HL-60 (cell line): ENCODE measurements at regions not wholly inside any gene's neighbourhood (a gene's known extent, or its start where the extent isn't known, plus 50 kb on each side); places are given as distances from the start of the nearest gene placed in this dataset.

Source experiments
- DNase-seq, 2 experiments: peaks; one replicate each; pipeline ENCODE4 v3.0.0-alpha.2; 2010 to 2020; ENCODE audit warnings: low read depth in 1 of 2, low spot score in 1 of 2
- H3K27ac ChIP-seq: fragments of 250-450 bp; sonication (Bioruptor Pico); replicated peaks from 2 replicates; pipeline ENCODE4 v1.5.1; 2020; ENCODE audit warnings: mild to moderate bottlenecking, moderate library complexity
- H3K27me3 ChIP-seq: fragments of 250-450 bp; sonication (Bioruptor Pico); 2 replicates; pipeline ENCODE4 v1.5.1; 2021; ENCODE audit warnings: mild to moderate bottlenecking, moderate library complexity; ENCODE audit not compliant: insufficient read depth, poor library complexity, severe bottlenecking
- H3K4me3 ChIP-seq: replicated peaks from 2 replicates; pipeline ENCODE4 v1.5.1; 2011; ENCODE audit warnings: mild to moderate bottlenecking, control low read depth, low read length; ENCODE audit not compliant: insufficient read depth
- CTCF ChIP-seq: IDR thresholded peaks from one replicate; pipeline ENCODE4 v1.5.1; 2011; ENCODE audit warnings: low read length, control low read depth, inconsistent platforms; ENCODE audit not compliant: insufficient read depth
- GABPA ChIP-seq: IDR thresholded peaks from 2 replicates; pipeline ENCODE4 v1.6.1; 2012; ENCODE audit warnings: low read depth
- POLR2AphosphoS5 ChIP-seq: IDR thresholded peaks from 2 replicates; pipeline ENCODE4 v1.6.1; 2012; ENCODE audit warnings: low read depth
- REST ChIP-seq: IDR thresholded peaks from 2 replicates; pipeline ENCODE4 v1.6.1; 2012; ENCODE audit warnings: low read depth; ENCODE audit not compliant: insufficient replicate concordance
- SPI1 ChIP-seq: IDR thresholded peaks from 2 replicates; pipeline ENCODE4 v1.6.1; 2012; ENCODE audit warnings: low read depth, mild to moderate bottlenecking, borderline replicate concordance

DNA sequence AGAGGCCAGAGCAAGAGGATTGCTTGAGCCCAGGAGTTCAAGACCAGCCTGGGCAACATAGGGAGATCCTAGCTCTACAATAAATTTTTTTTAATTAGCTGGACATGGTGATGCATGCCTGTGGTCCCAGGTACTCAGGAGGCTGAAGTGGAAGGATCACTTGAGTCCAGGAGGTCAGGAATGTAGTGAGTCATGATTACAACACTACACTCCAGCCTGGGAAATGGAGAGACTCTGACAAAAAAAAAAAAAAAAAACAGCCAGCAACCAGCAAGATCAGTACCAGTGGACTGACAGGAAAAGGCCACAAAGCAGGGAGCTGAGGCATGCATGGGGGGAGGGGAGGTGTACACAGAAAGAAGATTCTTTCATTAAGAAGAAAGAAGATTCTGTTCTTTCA is 52.7 kb upstream of the RFXAP start:
- Histone ChIP-seq H3K27me3 (no peaks in the 10 kb centered on the region), H3K27ac (no peak overlapping the region), H3K4me3 (no peak overlapping the region)
- TF ChIP-seq REST (no peak), SPI1 (no peak), CTCF (no peak), POLR2AphosphoS5 (no peak), GABPA (no peak)
- DNase-seq, result no peak

GRCh38 chr13:36767276-36767675 is 51.7 kb upstream of the RFXAP start:
- Histone ChIP-seq H3K27me3 (no peaks in the 10 kb centered on the region), H3K27ac (no peak overlapping the region), H3K4me3 (no peak overlapping the region)
- no peak for TF ChIP-seq GABPA
- TF ChIP-seq SPI1, result no peak
- no peak for TF ChIP-seq CTCF
- TF ChIP-seq POLR2AphosphoS5, result no peak
- no peak for TF ChIP-seq REST
- DNase-seq, result no peak

GRCh38 chr13:36769126-36769525 is 49.9 kb upstream of the RFXAP start:
- Histone ChIP-seq H3K4me3 (no peak overlapping the region), H3K27me3 (no peaks in the 10 kb centered on the region), H3K27ac (no peak overlapping the region)
- TF ChIP-seq SPI1 (peak; percentile 75), REST (no peak)
- peak in 1 of 2 experiments; percentile 2 for DNase-seq
